ENCODE measurements at regions not wholly inside any gene's neighbourhood (a gene's known extent, or its start where the extent isn't known, plus 50 kb on each side); places are given as distances from the start of the nearest gene placed in this dataset.

- no peak overlapping the region for H3K4me3 Mint-ChIP-seq
- H3K36me3 Mint-ChIP-seq: no peaks in the 10 kb centered on the region
- H3K4me1 Mint-ChIP-seq: peaks cover 0 to 1% (median 0%) of the 10 kb centered on the region in 3 donors
- peaks cover 0 to 1% (median 0%) of the 10 kb centered on the region in 3 donors for H3K9me3 Mint-ChIP-seq
- peaks cover 8% of the 10 kb centered on the region for H3K27me3 Mint-ChIP-seq
- H3K27ac Mint-ChIP-seq: no peak overlapping the region
These were observed 52.2 kb upstream of the LSM14A start for GRCh38 chr19:34120141-34120540.

- Mint-ChIP-seq H3K4me1 (peaks cover 0 to 1% (median 0%) of the 10 kb centered on the region in 3 donors), H3K36me3 (no peaks in the 10 kb centered on the region), H3K9me3 (peaks cover 0 to 1% (median 0%) of the 10 kb centered on the region in 3 donors), H3K27ac (no peak overlapping the region), H3K27me3 (peaks cover 4% of the 10 kb centered on the region), H3K4me3 (no peak overlapping the region)
These were observed 51.3 kb upstream of the LSM14A start for GRCh38 chr19:34120846-34121639.

Measured in IgD-negative memory B cell (primary cell).